ENCODE measurements at regions not wholly inside any gene's neighbourhood (a gene's known extent, or its start where the extent isn't known, plus 50 kb on each side); places are given as distances from the start of the nearest gene placed in this dataset.

DNA sequence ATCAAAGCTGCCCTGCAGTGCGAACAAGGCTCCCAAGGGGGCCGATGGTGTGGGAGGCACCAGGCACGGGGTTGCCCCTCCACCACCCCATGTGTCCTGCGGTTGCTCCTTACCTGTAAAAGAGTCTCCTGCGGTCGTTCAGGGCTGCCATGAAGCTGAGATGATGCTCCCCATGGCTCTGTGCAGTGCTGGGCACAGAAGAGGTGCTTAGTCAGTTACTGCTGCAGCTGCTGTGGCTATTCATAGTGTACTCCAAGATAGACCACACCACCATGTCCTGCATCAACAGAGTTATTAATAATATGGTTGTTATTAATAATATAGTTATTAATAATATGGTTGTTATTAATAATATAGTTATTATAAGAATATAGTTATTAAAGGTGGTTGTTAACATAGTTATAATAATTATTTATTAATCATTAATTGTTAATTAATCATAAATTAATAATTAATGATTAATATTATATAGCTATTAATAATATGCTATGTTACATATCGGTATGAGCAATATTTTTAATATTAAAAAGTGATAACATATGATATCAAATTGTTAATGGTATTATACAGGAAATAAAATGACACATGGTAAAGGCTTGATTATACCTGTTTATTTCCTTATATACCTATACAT lies 97.0 kb upstream of the PFKP start:
- no peaks in the 10 kb centered on the region for H3K9me3 ChIP-seq
- DNase-seq (no peak), ATAC-seq (no peak)
- intact Hi-C loops (cut with DNase I, micrococcal nuclease), result no loop called here
- no peak for TF ChIP-seq CTCF (IDR thresholded peaks at IDR 0.05)
- no peaks in the 10 kb centered on the region for H3K36me3 ChIP-seq (ENCODE audit: low read depth)
- no peak overlapping the region for H3K4me3 ChIP-seq
- H3K4me1 ChIP-seq (ENCODE audit: low read depth), result no peaks in the 10 kb centered on the region

- Histone ChIP-seq H3K4me3 (no peak overlapping the region), H3K9me3 (no peaks in the 10 kb centered on the region), H3K36me3 (ENCODE audit: low read depth) (no peaks in the 10 kb centered on the region), H3K4me1 (ENCODE audit: low read depth) (no peaks in the 10 kb centered on the region)
- DNase-seq (no peak), ATAC-seq (no peak)
- intact Hi-C loops (cut with DNase I, micrococcal nuclease), result no loop called here
- no peak for TF ChIP-seq CTCF (IDR thresholded peaks at IDR 0.05)
Measured at GRCh38 chr10:2968401-2969058, 98.8 kb upstream of the PFKP start.

DNA sequence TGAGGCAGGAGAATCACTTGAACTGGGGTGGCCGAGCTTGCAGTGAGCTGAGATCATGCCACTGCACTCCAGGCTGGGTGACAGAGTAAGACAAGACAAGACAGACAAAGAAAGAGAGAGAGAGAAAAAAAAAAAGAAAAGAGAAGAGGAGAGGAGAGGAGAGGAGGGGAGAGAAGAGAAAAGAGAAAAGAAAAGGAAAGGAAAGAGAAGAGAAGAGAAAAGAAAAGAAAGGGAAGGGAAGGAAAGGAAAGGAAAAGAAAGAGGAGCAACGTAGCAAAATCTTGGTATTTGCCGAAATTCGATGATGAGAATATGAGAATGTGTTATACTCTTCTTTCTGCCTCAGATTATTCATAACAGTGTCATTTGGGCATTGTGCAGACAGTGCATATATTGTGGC lies 101.2 kb upstream of the PFKP start:
- Histone ChIP-seq H3K9me3 (no peaks in the 10 kb centered on the region), H3K36me3 (ENCODE audit: low read depth) (no peaks in the 10 kb centered on the region), H3K4me3 (no peak overlapping the region), H3K4me1 (ENCODE audit: low read depth) (no peaks in the 10 kb centered on the region)
- intact Hi-C loops (cut with DNase I, micrococcal nuclease), result no loop called here
- ATAC-seq, result no peak
- no peak for TF ChIP-seq CTCF (IDR thresholded peaks at IDR 0.05)
- DNase-seq, result no peak

DNA sequence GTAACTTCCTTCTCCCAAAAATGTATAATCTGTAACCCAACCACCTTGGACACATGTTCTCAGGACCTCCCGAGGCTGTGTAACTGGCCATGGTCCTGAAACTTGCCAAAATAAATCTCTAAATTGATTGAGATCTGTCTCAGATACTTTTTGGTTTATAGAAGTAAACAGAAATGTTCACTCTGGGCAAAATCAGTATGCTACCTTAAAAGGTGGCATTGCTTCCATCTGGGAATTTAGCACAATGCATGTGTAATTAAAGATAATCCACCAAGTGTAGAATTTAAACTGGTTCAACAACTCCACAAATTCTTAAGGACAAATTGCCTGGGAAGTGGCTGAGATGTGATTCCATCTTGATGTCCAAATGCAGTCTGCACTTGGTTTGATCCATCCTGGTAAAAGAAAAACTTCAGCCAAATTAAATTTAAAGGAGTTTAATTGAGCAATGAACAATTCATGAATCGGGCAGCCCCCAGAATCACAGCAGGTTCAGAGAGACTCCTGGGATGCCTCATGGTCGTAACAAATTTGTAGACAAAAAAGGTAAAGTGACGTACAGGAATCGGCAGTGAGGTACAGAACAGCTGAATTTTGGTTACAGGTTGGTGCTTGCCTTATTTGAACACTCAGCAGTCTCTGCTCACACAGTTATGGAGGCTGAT lies 102.6 kb upstream of the PFKP start:
- intact Hi-C loops (cut with DNase I, micrococcal nuclease), result no loop called here
- H3K9me3 ChIP-seq, result no peaks in the 10 kb centered on the region
- TF ChIP-seq CTCF (IDR thresholded peaks at IDR 0.05), result no peak

DNA sequence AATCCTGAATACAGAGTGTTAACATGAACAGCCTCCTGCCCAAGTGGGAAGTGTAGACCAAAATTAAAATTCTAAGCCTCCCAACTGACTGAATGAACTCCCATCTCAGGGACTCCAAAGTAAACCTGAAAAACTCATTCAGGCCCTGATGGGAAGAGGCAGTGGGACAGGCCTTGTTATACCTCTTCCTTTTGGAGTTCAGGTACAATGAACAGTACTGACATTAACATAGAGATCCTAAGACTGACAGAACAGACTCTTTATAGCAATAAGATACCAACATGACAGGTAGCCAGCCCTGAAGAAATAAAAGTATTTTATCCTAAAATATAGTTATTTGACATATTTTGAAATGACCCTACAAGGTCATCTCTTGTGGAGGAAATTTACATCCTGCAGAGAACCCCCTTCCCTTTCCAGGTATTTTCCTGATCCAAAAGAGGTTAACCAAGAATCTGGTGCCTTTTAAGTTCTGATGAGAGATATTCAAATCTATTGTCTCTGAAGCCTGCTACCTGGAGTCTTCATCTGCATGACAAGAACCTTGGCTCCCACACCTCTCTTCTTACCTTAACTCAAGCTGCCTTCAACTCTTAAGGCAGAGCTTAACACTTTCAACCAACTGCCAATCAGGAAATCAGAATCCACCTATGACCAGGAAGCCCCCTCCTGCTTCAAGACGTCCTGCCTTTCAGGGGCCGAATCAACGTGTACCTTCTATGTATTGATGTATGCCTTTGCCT lies 103.3 kb upstream of the PFKP start:
- Histone ChIP-seq H3K9me3 (no peaks in the 10 kb centered on the region), H3K4me3 (no peak overlapping the region), H3K36me3 (ENCODE audit: low read depth) (no peaks in the 10 kb centered on the region), H3K4me1 (ENCODE audit: low read depth) (no peaks in the 10 kb centered on the region)
- DNase-seq, result no peak
- intact Hi-C loops (cut with DNase I, micrococcal nuclease), result no loop called here
- no peak for TF ChIP-seq CTCF (IDR thresholded peaks at IDR 0.05)
- ATAC-seq, result no peak

More for the DNA sequence above, 102.6 kb upstream of the PFKP start:
- Histone ChIP-seq H3K4me3 (no peak overlapping the region), H3K4me1 (ENCODE audit: low read depth) (no peaks in the 10 kb centered on the region), H3K36me3 (ENCODE audit: low read depth) (no peaks in the 10 kb centered on the region)
- DNase-seq (no peak), ATAC-seq (no peak)

Measured in mucosa of descending colon (tissue), 3 donors.